Left lobe of liver (tissue), 2 donors: ENCODE measurements at regions not wholly inside any gene's neighbourhood (a gene's known extent, or its start where the extent isn't known, plus 50 kb on each side); places are given as distances from the start of the nearest gene placed in this dataset.

Source experiments
- ATAC-seq: fragments of 200-7000 bp; cut with Tn5 transposase; one replicate; pipeline ENCODE4 v1.9.1; 2020; ENCODE audit warnings: mild to moderate bottlenecking, moderate library complexity
- DNase-seq: peaks from one replicate; pipeline ENCODE4 v3.0.0-alpha.2; 2020; ENCODE audit warnings: low spot score
- donor health status: DM: no; HTN: no; CAD: no; lungs with moderate emphysema.
- donor health status: DM: no; HTN: yes; CAD: no.

GRCh38 chr3:132267391-132267993 lies 49.7 kb upstream of the ACP3 start:
- ATAC-seq: no peak
- DNase-seq: no peak
